NT2/D1 (cell line): ENCODE measurements at regions not wholly inside any gene's neighbourhood (a gene's known extent, or its start where the extent isn't known, plus 50 kb on each side); places are given as distances from the start of the nearest gene placed in this dataset.

ENCODE experiments used
- YY1 ChIP-seq: IDR thresholded peaks from 2 replicates; pipeline ENCODE4 v1.6.1; 2011; ENCODE audit not compliant: insufficient read length, insufficient read depth
- ZNF274 ChIP-seq: IDR thresholded peaks from 2 replicates; pipeline ENCODE4 v1.6.1; 2011; ENCODE audit warnings: mild to moderate bottlenecking, low read depth, low read length

DNA sequence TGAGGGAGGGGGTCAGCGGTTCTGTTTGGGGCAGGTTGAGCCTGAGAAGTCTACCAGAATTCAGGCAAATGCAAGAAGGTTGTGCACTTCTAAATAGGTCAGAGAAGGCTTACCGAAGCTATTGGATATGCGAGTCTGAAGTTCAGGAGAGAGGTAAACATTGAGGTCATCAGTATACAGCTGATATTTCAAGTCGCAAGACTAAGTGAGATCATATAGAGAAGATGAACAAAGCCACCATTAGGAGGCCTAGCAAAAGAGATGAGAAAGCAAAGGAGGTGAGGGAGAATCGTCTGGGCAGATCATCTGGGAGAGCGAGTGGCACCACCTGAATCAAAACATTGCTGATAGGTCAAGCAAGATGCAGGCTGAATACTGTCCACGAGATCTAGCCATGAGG lies 430.6 kb downstream of the BUD13 start:
- TF ChIP-seq YY1 (no peak), ZNF274 (no peak)
